Activated CD4-positive, alpha-beta T cell treated with anti-CD3 and anti-CD28 coated beads, Interleukin-2, amount 50 U/mL, for 48 hours (primary cell): ENCODE measurements at regions not wholly inside any gene's neighbourhood (a gene's known extent, or its start where the extent isn't known, plus 50 kb on each side); places are given as distances from the start of the nearest gene placed in this dataset.
"Not testable (repeated sequence)": the region's sequence is repeated elsewhere in the genome, so short reads cannot be mapped to it uniquely, and the experiment has no call there.

ENCODE experiments used
- DNase-seq, 2 experiments: peaks; one replicate each; pipeline ENCODE4 v3.0.0-alpha.2; 2020

- DNase-seq = no peak
Measured at GRCh38 chr18:8501044-8501443, 108.2 kb upstream of the RAB12 start.

- no peak for DNase-seq
Measured at GRCh38 chr18:8503248-8503647, 106.0 kb upstream of the RAB12 start.

- DNase-seq = no peak
Measured at GRCh38 chr18:8504424-8504823, 104.8 kb upstream of the RAB12 start.

DNA sequence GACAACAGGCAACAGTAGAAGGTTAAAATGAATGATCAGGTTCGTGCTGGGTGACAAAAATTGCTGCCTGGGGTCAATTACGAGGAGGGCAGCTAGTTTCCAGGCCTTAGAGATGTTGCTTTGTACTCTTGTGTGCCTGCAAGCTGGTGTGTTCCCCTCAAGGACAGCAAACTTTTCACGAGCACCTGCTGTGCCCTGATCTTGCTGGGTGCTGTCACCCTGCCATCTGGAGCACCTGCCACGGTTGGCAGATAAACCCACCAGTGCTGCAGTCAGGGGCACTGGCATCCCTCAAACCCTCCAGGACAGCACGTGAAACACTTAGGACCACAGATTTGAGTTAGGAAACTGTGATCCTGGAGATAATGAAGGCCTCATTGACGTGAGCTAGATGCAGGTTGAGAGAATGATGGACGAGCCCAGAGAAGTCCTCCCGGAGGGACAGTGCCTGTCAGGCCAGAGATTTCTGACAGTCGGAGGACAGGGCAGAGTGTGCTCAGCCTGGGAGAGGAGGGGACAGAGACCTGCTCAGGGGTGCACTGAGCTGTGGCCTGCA is 104.3 kb upstream of the RAB12 start:
- no peak for DNase-seq

DNA sequence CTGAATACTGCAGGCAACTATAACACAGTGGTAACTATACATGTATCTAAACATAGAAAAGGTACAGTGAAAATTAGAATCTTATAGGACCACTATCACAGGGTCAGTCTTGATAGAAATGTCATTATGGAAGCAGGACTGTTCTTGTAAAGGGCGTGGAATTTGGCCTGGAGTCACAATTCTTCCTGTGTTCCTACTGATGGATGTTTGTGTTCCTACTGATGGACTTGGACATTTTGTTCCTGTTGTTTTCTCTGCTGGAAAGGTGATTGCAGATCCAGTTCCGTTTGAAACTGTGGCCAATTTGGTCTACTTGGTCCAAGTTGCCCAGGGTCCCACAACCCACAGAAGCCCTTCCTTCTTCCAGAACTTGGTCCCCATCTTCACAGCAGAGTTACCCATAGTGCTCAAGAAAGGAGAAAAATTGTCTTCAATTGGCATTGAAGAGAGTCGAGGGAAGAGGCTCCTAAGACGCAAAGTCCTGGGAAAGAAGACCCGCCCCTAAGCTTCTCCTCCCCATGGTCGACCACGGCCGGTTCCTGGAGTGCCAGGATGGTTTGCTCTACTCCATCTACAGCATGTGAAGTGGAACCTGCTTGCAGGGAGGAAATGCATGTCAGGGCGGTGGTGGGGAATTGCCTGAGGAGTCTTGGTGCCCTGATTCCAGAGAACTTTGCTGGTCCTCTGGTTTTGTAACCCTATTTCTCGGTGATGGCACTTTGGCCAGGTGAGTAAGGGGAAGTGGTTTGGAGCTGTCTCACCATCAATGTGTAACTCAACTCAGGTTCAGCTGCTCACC is 102.8 kb upstream of the RAB12 start:
- no peak for DNase-seq

DNA sequence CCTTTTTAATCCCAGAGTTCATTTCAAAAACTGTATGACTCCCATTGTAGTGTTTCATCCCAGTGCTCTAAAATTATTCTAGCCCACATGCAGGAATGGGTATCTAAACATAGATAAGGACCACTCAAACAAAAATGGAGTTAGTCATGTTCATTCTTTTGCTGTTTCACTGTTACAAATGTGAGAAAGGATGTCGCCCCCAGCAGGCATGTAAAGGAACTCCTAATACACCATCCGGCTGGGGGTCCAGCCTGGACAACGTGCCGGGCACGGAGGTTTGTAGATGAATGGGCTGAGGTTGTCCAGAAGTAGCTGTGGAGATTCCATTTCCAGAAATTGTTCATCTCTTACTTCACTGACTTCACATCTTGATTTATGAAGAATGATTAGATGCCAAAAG is 101.9 kb upstream of the RAB12 start:
- no peak for DNase-seq

- no peak for DNase-seq
Measured at GRCh38 chr18:8507915-8508705, 101.1 kb upstream of the RAB12 start.

- DNase-seq = no peak
Measured at GRCh38 chr18:8513249-8513648, 96.0 kb upstream of the RAB12 start.

- no peak for DNase-seq
Measured at GRCh38 chr18:8514409-8514808, 94.8 kb upstream of the RAB12 start.

DNA sequence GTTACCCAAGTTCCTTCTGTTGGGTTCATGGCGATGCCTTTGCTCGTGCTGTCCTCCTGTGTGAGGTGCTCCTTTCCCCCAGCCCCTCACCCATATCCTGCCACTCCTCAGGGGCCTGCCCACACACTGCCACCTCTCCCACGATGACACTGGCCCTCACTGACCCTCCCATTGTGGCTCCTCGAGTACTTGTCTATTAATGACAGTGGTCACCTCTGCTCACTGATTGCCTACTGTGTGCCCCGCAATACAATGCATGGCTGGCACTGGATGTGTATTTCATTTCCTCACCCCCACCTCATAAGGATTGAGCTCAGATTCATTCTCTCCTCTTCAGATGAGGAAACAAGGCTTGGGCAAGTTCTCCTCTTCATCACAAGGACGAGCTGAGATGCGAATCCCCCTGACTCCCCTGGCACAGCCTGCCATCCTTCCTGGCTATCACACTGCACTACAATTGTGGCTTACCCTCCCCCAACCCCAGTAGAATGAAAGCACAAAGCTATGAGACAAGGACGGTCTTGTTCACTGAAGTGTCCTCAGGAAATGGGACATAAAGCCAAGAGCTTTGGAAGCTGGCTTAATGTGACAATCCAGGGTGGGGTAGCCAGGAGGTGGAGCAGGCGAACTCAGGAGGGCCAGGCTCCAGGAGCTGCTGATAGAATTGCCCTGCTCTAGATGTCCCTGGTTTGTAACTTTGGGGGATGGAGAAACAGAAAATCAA is 93.9 kb upstream of the RAB12 start:
- no peak for DNase-seq

DNA sequence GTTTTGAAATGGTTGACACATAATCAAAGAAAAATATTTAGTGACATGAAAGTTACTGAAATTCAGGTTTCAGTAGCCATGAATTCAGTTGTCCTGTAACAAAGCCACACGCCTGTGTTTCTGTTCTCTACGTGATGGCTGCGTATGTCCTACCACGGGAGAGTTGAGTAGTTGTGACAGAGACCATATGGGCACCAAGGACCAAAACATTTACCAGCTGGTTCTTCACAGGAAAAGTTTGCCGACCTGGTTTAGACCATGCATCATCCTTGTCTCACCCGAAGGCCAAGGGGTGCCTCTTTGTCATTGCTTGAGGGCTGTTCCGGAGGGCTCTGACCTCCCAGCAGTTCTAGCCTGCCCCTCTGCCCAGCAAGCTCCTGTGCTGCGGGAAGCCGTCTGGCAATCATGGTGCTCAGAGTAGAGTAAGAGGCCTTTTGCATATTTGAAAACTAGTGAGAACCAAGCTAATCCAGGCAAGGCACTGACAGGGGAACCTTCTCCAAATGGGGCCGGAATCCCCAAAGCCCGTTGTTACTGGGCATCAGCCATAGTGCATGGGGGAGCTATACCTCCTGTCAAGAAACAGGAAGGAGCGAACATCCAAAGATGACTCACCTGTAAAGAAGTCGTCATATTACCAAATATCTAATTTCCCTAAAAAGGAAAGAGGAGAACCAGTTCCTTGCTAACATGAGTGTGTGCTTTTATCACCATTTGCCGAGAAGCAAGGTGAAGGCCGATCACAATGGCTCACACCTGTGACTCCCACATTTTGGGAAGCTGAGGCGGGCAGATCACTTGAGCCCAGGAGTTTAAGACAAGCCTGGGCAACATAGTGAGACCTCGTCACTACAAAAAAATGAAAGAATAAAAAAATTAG is 92.6 kb upstream of the RAB12 start:
- no peak for DNase-seq

- no peak for DNase-seq
Measured at GRCh38 chr18:8517276-8517675, 92.0 kb upstream of the RAB12 start.

DNA sequence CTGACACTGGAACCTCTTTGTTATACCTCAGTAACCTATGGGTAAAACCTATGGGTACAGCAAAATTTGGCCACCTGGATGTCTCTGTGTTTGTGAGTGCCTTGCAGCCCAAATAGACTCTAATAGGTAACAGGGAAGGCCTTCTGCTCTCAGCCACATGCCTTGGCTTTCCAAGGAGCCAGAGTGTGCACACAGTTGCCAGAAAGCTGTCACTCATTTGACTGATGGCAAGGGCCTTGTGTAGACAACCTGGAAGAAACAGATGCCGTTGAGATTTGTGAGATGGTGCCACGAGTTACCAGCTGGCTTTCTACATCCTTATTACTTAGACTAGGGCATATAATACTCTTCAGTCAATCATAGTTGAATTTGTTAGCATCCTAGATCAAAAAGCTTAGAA is 90.1 kb upstream of the RAB12 start:
- no peak for DNase-seq

- DNase-seq = no peak
Measured at GRCh38 chr18:8520266-8520665, 89.0 kb upstream of the RAB12 start.

GRCh38 chr18:8522756-8523155 is 86.5 kb upstream of the RAB12 start:
- no peak for DNase-seq

GRCh38 chr18:8525692-8526091 is 83.5 kb upstream of the RAB12 start:
- DNase-seq = no peak

GRCh38 chr18:8526332-8526731 is 82.9 kb upstream of the RAB12 start:
- DNase-seq = no peak

DNA sequence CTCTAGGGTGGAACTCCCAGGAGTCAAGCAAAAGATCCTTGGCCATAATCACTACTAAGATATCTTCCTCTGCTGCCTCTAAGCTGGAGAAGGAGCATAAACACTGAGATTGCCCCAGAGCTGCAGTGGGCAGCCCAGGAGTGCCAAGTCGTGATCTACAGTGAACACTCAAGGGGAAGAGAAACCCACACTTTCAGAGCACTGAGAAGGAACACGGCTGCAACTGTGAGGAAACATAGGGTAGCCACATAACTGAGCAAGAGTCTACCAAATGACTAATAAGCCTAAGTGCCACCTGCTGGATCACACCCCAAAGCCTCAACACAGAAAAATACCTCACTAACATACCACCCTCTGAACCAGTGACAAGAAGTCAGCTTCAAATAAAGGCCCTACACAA is 79.6 kb upstream of the RAB12 start:
- DNase-seq = no peak

GRCh38 chr18:8531084-8531483 is 78.2 kb upstream of the RAB12 start:
- not testable (repeated sequence) for DNase-seq

GRCh38 chr18:8536231-8536630 is 73.0 kb upstream of the RAB12 start:
- DNase-seq = no peak

GRCh38 chr18:8536922-8537321 is 72.3 kb upstream of the RAB12 start:
- DNase-seq = no peak

DNA sequence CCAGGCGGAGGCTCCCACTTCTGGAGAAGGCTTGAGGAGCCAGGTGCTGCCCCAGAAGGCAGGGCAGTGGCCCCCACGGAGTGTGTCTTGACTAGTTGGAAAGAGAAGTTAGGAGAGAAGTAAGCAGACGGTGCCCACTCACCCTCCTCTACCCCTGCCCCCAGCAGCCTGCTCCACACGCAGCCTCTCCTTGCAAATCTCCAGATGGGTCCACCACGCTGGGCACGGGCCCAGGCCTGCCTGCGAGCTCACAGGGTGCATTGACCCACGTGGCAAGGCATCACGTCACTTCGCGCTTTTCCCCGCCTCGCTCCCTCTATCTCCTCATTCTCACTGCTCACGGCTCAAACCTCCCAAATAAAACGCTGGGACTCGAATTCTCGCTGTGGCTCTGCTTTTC is 71.8 kb upstream of the RAB12 start:
- no peak for DNase-seq
